Naive B cell (primary cell): ENCODE measurements at regions not wholly inside any gene's neighbourhood (a gene's known extent, or its start where the extent isn't known, plus 50 kb on each side); places are given as distances from the start of the nearest gene placed in this dataset.
"Not testable (repeated sequence)": the region's sequence is repeated elsewhere in the genome, so short reads cannot be mapped to it uniquely, and the experiment has no call there.

Experiments
- ATAC-seq, 2 donors: fragments of 150-1000 bp; cut with Tn5 transposase; 2 replicates each; pipeline ENCODE4 v1.10.0; 2021; ENCODE audit warnings: low read depth in 2 of 2, mild to moderate bottlenecking in 2 of 2, moderate library complexity in 2 of 2
- DNase-seq: peaks from one replicate; pipeline ENCODE4 v3.0.0; 2022
- H3K27ac Mint-ChIP-seq, 6 donors: one replicate each; pipeline ENCODE4 v1.8.0; 2020 to 2022; ENCODE audit warnings: mild to moderate bottlenecking in 6 of 6, mixed read lengths in 6 of 6, moderate library complexity in 5 of 6, inconsistent platforms in 2 of 6
- H3K27me3 Mint-ChIP-seq, 3 donors: one replicate each; pipeline ENCODE4 v1.8.0; 2021 to 2022; ENCODE audit warnings: mixed read lengths in 3 of 3, mild to moderate bottlenecking in 1 of 3
- H3K36me3 Mint-ChIP-seq, 2 donors: one replicate each; pipeline ENCODE4 v1.8.0; 2020 to 2022; ENCODE audit warnings: mixed read lengths in 2 of 2, inconsistent platforms in 1 of 2, mild to moderate bottlenecking in 1 of 2
- H3K4me1 Mint-ChIP-seq, 3 donors: one replicate each; pipeline ENCODE4 v1.8.0; 2020 to 2022; ENCODE audit warnings: mixed read lengths in 3 of 3, inconsistent platforms in 1 of 3, mild to moderate bottlenecking in 1 of 3, moderate library complexity in 1 of 3
- H3K4me3 Mint-ChIP-seq, 8 donors: one replicate each; pipeline ENCODE4 v1.8.0; 2020 to 2022; ENCODE audit warnings: mild to moderate bottlenecking in 8 of 8, mixed read lengths in 8 of 8, moderate library complexity in 8 of 8, inconsistent platforms in 2 of 8
- H3K9me3 Mint-ChIP-seq, 7 donors: one replicate each; pipeline ENCODE4 v1.8.0; 2020 to 2022; ENCODE audit warnings: mixed read lengths in 7 of 7, mild to moderate bottlenecking in 5 of 7, inconsistent platforms in 2 of 7, moderate library complexity in 1 of 7

DNA sequence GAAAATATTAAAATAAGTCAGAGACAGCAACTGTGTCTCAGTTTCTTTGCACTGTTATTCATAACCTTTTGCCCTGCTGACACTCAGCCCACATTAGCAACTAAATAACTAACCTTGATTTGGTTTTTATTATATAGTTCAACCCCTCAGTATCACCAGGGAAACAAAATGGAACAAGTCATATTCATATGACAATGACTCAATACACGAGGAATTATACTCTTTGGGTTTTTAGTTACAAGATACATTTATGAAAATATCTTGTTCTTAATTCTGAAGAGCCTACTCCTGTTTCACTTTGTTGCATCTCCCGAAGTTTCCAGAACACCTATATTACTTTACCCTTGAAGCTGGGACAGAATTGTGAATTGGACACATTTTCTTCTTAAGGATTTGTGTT lies 845.4 kb downstream of the EFNA5 start:
- Mint-ChIP-seq H3K27me3 (no peaks in the 10 kb centered on the region), H3K27ac (no peak overlapping the region), H3K4me1 (no peaks in the 10 kb centered on the region), H3K36me3 (no peaks in the 10 kb centered on the region), H3K4me3 (no peak overlapping the region), H3K9me3 (peaks cover 0 to 3% (median 0%) of the 10 kb centered on the region in 7 donors)
- ATAC-seq (no peak), DNase-seq (no peak)

DNA sequence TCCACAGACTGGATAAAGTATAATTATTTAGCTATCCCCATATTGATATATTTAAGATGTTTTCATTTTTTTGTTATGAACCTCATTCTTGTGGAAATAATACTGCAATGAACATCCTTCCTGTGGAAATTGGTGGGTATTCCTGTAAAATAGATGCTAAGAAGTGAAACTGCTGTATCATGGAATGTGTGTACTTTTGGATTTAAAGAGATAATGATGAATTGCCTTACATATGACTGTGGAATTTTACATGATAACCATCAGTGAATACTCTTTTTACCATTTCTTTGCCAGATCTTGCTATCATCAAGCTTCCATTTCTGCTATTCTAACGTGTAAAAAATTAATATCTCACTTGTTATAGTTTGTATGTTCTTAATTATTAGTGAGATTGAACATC lies 847.9 kb downstream of the EFNA5 start:
- peaks cover 0 to 2% (median 0%) of the 10 kb centered on the region in 7 donors for H3K9me3 Mint-ChIP-seq
- H3K27ac Mint-ChIP-seq = no peak overlapping the region
- no peaks in the 10 kb centered on the region for H3K27me3 Mint-ChIP-seq
- no peaks in the 10 kb centered on the region for H3K36me3 Mint-ChIP-seq
- DNase-seq = no peak
- H3K4me1 Mint-ChIP-seq = no peaks in the 10 kb centered on the region
- ATAC-seq = no peak
- H3K4me3 Mint-ChIP-seq = no peak overlapping the region

DNA sequence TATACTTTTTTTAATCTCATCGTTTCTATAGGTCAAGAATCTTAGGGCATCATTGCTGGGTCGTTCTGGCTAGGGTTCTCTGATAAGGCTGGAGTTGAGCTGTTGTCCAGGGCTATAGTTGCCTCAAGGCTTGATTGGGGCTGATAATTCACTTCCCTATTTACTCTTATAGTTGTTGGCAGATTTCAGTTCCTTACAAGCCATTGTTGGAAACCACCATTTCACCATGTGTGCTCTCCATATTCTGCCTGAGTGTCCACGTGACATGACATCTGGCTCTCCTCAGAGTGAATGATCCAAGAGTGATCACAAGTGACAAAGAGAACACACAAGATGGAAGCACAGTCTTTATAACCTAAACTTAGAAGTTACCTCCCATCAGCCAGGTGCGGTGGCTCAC lies 852.2 kb downstream of the EFNA5 start:
- no peak for DNase-seq
- H3K9me3 Mint-ChIP-seq = no peaks in the 10 kb centered on the region

DNA sequence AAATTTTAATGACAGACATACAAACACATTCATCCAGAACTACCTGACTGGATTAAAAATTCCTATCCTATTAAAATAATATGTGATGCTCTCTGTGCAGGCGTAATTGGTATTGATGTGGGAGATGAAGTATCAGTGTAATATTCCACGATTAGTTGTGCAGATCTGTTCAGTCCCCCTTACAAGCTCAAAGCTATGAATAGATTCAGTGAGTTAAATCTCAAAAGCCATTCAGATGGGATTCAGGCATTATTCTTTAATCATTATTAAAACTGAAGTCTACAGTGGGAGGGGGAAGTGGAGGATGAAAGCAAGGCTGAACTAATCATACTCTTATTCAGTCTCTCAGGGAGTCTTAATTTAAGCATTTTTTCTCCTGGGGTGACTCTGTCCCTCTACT lies 855.8 kb downstream of the EFNA5 start:
- Mint-ChIP-seq H3K9me3 (peaks cover 0 to 8% (median 0%) of the 10 kb centered on the region in 7 donors), H3K4me1 (no peaks in the 10 kb centered on the region), H3K36me3 (no peaks in the 10 kb centered on the region), H3K27me3 (no peaks in the 10 kb centered on the region), H3K27ac (no peak overlapping the region), H3K4me3 (no peak overlapping the region)
- no peak for ATAC-seq
- DNase-seq = no peak

More for the DNA sequence above, 852.2 kb downstream of the EFNA5 start:
- Mint-ChIP-seq H3K4me3 (no peak overlapping the region), H3K27me3 (no peaks in the 10 kb centered on the region), H3K36me3 (no peaks in the 10 kb centered on the region), H3K4me1 (no peaks in the 10 kb centered on the region), H3K27ac (no peak overlapping the region)
- ATAC-seq = no peak

DNA sequence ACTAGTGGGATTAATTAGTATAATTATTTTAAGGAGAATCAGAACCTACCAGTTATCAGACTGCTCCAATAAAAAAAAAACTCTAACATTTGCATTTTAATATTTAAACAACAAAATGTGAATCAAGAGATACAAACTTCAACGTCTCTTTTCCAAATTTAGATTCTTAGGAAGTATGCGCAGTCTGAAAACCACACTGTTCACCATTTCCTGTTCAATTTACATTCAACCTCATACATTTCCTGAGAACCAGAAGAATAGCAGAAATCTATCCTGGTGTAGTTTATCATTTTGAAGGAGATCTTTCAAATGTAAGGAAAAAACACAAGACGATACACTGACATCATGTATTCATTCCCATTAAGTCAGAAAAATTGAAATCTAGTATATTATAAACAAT lies 869.2 kb downstream of the EFNA5 start:
- Mint-ChIP-seq H3K9me3 (no peaks in the 10 kb centered on the region), H3K36me3 (no peaks in the 10 kb centered on the region), H3K4me1 (no peaks in the 10 kb centered on the region), H3K4me3 (no peak overlapping the region), H3K27ac (no peak overlapping the region), H3K27me3 (no peaks in the 10 kb centered on the region)
- DNase-seq = no peak
- ATAC-seq = no peak

DNA sequence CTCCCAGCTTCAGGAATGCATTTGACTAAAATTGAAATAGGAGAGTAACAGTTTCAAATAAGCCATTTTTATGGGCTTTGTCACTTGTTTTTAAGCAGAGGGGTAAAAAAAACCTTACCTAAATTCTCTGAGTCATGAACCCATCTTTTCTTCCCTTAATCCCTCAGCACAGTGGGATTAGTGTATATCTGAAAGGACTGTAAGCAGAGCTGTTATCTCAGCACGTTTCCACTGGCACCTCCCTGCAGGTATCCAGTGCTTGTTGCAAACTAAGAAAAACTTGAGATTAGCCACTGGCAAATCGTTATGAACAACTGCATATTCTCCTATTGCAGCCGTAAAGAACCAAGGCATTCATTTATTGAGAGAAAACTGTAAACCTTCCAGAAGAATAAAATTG lies 872.7 kb downstream of the EFNA5 start:
- Mint-ChIP-seq H3K27ac (no peak overlapping the region), H3K36me3 (no peaks in the 10 kb centered on the region), H3K27me3 (no peaks in the 10 kb centered on the region), H3K4me3 (no peak overlapping the region), H3K4me1 (no peaks in the 10 kb centered on the region), H3K9me3 (peaks cover 0 to 4% (median 0%) of the 10 kb centered on the region in 7 donors)
- ATAC-seq (no peak), DNase-seq (no peak)

DNA sequence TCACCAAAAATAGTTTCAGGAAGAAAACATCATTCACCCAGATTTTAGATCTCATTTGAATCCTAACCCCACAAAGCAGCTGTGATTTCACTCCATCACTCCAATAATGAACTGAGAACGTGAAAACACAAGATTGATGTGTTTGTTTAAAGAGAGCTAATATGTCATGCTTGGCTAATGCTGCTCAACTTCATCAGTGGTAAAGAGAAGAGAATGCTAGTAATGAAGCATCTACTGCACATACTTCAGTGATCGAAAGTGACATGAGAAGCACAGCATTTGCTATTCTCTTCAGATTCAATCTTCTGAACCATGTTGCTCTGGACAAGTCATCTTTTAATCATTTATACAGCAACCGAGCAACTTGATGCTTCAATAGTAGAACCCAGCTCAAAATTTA lies 874.7 kb downstream of the EFNA5 start:
- H3K27ac Mint-ChIP-seq = no peak overlapping the region

DNA sequence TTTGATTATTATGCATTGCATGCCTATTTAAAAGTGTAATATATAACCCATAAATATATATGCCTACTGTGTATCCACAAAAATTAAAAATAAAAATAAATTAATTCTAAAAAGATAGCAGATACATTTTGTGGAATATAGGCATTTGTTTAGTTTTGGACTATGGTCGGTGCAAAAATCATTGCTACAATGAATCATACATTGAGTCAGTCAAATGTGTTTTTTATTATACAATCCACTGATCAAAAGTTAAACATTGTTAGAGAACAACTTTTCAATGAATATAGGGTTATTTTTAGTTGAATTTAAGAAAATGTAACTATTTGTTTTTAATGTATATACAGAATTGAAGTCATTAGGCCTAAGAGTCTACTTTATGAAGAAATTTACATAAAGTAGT lies 885.9 kb downstream of the EFNA5 start:
- H3K36me3 Mint-ChIP-seq = no peaks in the 10 kb centered on the region
- H3K4me1 Mint-ChIP-seq = no peaks in the 10 kb centered on the region
- ATAC-seq (no peak), DNase-seq (no peak)
- H3K4me3 Mint-ChIP-seq = no peak overlapping the region
- peaks cover 0 to 8% (median 0%) of the 10 kb centered on the region in 7 donors for H3K9me3 Mint-ChIP-seq
- H3K27me3 Mint-ChIP-seq = no peaks in the 10 kb centered on the region
- H3K27ac Mint-ChIP-seq = no peak overlapping the region

More for the DNA sequence above, 874.7 kb downstream of the EFNA5 start:
- H3K4me3 Mint-ChIP-seq = no peak overlapping the region
- H3K27me3 Mint-ChIP-seq = no peaks in the 10 kb centered on the region
- peaks cover 0 to 4% (median 0%) of the 10 kb centered on the region in 7 donors for H3K9me3 Mint-ChIP-seq
- H3K4me1 Mint-ChIP-seq = no peaks in the 10 kb centered on the region
- no peaks in the 10 kb centered on the region for H3K36me3 Mint-ChIP-seq
- DNase-seq (no peak), ATAC-seq (no peak)

DNA sequence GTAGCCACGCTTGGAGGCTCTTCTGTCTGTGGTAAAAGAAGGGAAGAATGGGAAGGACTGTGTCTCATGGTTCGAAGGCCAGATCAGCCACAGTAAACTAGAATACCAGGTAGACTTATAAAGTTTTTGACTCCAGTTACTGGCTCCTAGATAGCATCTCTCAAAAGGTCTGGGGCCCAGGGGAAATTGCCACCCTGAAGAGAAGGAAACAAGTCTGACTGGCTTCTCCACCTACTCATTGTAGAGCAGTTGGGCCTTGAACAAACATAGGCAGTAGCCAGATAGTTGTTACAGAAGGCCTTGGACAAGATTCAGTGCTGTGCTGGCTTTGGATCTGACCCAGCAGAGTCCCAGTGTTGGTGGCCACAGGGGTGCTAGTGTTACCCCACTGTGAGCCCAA lies 890.4 kb downstream of the EFNA5 start:
- H3K4me1 Mint-ChIP-seq = no peaks in the 10 kb centered on the region
- no peak overlapping the region for H3K27ac Mint-ChIP-seq
- H3K9me3 Mint-ChIP-seq = peaks cover 0 to 8% (median 0%) of the 10 kb centered on the region in 7 donors
- H3K4me3 Mint-ChIP-seq = no peak overlapping the region
- ATAC-seq (no peak), DNase-seq (no peak)
- no peaks in the 10 kb centered on the region for H3K36me3 Mint-ChIP-seq
- H3K27me3 Mint-ChIP-seq = no peaks in the 10 kb centered on the region

DNA sequence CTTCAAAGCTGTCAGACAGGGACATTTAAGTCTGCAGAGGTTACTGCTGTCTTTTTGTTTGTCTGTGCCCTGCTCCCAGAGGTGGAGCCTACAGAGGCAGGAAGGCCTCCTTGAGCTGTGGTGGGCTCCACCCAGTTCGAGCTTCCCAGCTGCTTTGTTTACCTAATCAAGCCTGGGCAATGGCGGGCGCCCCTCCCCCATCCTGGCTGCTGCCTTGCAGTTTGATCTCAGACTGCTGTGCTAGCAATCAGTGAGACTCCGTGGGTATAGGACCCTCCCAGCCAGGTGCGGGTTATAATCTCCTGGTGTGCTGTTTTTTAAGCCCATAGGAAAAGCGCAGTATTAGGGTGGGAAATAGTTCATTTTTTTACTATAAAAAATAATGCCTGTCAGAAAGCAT lies 894.2 kb downstream of the EFNA5 start:
- DNase-seq, H3K27me3 Mint-ChIP-seq, ATAC-seq, H3K27ac Mint-ChIP-seq, H3K4me3 Mint-ChIP-seq, H3K9me3 Mint-ChIP-seq, H3K36me3 Mint-ChIP-seq, H3K4me1 Mint-ChIP-seq: not testable (repeated sequence)

DNA sequence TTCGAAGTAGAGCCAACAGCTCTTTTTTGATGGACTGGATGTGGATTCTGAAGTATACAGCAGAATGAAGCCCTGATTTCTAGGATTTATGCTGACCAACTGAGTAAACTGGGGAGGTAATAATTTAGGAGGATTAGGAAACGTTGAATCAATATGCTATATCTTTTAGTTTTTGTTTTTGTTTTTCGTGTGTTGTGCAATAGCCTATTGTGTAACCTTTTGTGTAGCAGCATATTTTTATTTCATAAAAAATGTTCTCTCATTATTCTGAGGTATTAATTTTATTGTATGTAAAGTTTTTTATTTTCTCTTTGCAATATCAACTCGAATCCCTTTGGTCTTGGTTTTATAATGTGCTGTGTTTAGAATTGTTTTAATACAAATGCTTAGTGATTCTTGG lies 902.3 kb downstream of the EFNA5 start:
- H3K27ac Mint-ChIP-seq = no peak overlapping the region
- H3K4me3 Mint-ChIP-seq = no peak overlapping the region
- no peaks in the 10 kb centered on the region for H3K36me3 Mint-ChIP-seq
- H3K27me3 Mint-ChIP-seq = no peaks in the 10 kb centered on the region
- DNase-seq (no peak), ATAC-seq (no peak)
- no peaks in the 10 kb centered on the region for H3K4me1 Mint-ChIP-seq
- peaks cover 0 to 5% (median 0%) of the 10 kb centered on the region in 7 donors for H3K9me3 Mint-ChIP-seq

DNA sequence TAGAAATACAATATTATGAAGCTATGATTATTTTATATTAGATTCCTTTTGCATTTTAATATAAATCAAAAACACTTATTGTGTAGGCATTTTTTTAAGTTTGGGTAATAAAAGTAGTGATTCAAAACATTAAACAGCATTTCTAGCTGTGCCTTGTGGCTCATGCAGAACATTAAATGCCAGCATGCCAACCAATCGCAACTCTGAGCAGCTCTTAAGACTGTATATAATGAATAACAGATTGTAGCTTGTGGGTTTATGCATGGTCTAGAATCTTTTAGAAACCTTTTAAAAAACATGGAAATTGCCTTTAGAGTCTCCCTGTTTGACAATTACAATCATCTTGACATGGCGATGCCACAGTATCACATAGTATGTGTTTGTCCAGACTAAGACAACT lies 903.8 kb downstream of the EFNA5 start:
- ATAC-seq (no peak), DNase-seq (no peak)
- Mint-ChIP-seq H3K27me3 (no peaks in the 10 kb centered on the region), H3K4me3 (no peak overlapping the region), H3K36me3 (no peaks in the 10 kb centered on the region), H3K9me3 (peaks cover 0 to 2% (median 0%) of the 10 kb centered on the region in 7 donors), H3K4me1 (no peaks in the 10 kb centered on the region), H3K27ac (no peak overlapping the region)

DNA sequence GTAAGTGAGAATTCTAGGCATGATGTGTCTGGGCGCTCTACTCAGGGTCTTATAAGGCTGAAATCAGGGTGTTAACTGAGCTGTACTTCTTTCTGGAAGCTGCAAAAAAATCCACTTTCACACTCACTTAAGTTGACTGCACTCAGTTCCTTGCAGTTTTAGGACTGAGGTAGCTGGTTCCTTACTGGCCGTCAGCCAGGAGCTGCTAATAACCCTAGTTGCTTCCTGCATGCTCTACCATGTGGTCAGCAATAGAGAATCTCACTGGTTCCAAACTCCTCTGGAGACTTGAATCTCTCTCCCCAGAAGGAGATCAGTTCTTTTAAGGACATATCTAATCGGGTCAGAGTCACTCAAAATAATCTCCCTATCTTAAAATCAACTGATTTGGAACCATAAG lies 911.2 kb downstream of the EFNA5 start:
- DNase-seq (no peak), ATAC-seq (no peak)
- no peaks in the 10 kb centered on the region for H3K36me3 Mint-ChIP-seq
- peaks cover 0 to 2% (median 0%) of the 10 kb centered on the region in 7 donors for H3K9me3 Mint-ChIP-seq
- no peaks in the 10 kb centered on the region for H3K4me1 Mint-ChIP-seq
- no peaks in the 10 kb centered on the region for H3K27me3 Mint-ChIP-seq
- no peak overlapping the region for H3K4me3 Mint-ChIP-seq
- no peak overlapping the region for H3K27ac Mint-ChIP-seq

DNA sequence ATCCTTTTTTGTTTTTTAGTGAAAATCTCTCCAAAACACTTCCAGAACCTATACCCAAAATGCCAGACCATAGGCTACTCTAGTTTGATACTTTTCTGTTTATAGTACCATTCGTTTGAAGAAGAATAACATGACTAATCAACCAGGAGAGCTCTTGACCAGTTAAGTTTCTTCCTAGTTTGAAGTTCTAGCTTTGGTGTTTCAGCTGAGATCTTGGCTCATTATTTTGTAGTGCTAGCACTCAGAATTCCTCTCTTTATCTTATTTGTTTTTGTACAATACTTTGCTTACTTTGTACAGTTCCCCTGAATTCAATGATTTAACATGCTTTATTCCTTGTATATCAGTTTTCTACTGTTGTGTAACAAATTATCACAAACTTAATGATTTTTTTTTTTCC lies 911.6 kb downstream of the EFNA5 start:
- Mint-ChIP-seq H3K27me3 (no peaks in the 10 kb centered on the region), H3K4me1 (no peaks in the 10 kb centered on the region), H3K9me3 (peaks cover 0 to 2% (median 0%) of the 10 kb centered on the region in 7 donors), H3K36me3 (no peaks in the 10 kb centered on the region), H3K4me3 (no peak overlapping the region), H3K27ac (peak overlapping the region in 1 of 6 donors; percentile 41)
- DNase-seq = no peak
- no peak for ATAC-seq

DNA sequence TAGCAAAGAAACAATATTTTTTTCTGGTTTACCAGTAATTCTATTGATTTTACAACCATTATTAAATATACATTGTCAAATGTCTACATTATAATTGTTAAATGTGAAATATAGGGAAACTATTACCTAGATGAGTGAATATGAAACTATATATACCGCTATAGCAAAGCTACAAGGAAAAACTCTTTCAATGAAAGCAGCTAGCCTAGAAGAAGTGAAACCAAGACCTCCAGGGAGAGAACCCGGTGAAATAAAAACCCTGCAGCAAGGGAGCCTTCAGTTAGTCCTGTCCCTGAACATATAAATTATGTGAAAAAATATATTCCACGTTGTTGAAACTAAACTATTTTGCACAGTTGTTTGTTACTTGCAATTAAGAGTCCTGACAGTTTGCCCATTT lies 913.1 kb downstream of the EFNA5 start:
- DNase-seq (no peak), ATAC-seq (no peak)
- no peaks in the 10 kb centered on the region for H3K36me3 Mint-ChIP-seq
- no peaks in the 10 kb centered on the region for H3K9me3 Mint-ChIP-seq
- H3K27me3 Mint-ChIP-seq = no peaks in the 10 kb centered on the region
- no peak overlapping the region for H3K4me3 Mint-ChIP-seq
- no peak overlapping the region for H3K27ac Mint-ChIP-seq
- H3K4me1 Mint-ChIP-seq = no peaks in the 10 kb centered on the region
